ENCODE measurements at regions not wholly inside any gene's neighbourhood (a gene's known extent, or its start where the extent isn't known, plus 50 kb on each side); places are given as distances from the start of the nearest gene placed in this dataset.

DNA sequence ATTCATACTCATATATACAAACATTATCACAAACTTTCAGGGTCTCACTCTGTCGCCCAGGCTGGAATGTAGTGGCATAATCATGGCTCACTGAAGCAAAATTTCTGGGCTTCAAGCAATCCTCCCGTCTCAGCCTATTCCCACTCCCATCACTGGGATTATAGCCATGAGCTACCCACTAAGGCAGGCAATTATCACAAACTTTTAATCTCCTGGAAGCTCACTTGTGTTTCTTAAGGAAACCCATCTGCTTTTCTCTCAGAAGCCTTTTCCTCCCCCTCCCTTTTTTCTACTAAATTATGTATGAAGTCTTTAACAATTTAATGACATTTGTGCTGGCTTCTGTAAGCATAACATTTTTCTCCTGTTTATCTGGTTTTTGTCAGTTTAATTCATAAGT lies 170.5 kb downstream of the AREG start:
- TF ChIP-seq POLR2A (IDR thresholded peaks at IDR 0.05) (no peak), CTCF (IDR thresholded peaks at IDR 0.05) (no peak), EP300 (IDR thresholded peaks at IDR 0.05) (no peak)
